Stimulated activated memory B cell treated with anti-CD40 and anti-IgM and Interleukin-4, amounts not matched to agents 10 μg/mL and 1 μg/mL and 100 μg/mL, for 72 hours (primary cell): ENCODE measurements at regions not wholly inside any gene's neighbourhood (a gene's known extent, or its start where the extent isn't known, plus 50 kb on each side); places are given as distances from the start of the nearest gene placed in this dataset.
"Not testable (repeated sequence)": the region's sequence is repeated elsewhere in the genome, so short reads cannot be mapped to it uniquely, and the experiment has no call there.

ENCODE experiments used
- ATAC-seq: fragments of 150-1000 bp; cut with Tn5 transposase; 2 replicates; pipeline ENCODE4 v1.10.0; 2021
- H3K27ac Mint-ChIP-seq: one replicate; pipeline ENCODE4 v1.8.0; 2022; ENCODE audit warnings: mild to moderate bottlenecking, mixed read lengths
- H3K27me3 Mint-ChIP-seq: one replicate; pipeline ENCODE4 v1.8.0; 2022; ENCODE audit warnings: mixed read lengths
- H3K36me3 Mint-ChIP-seq: one replicate; pipeline ENCODE4 v1.8.0; 2022; ENCODE audit warnings: mixed read lengths
- H3K4me1 Mint-ChIP-seq: one replicate; pipeline ENCODE4 v1.8.0; 2022; ENCODE audit warnings: mixed read lengths
- H3K4me3 Mint-ChIP-seq: one replicate; pipeline ENCODE4 v1.8.0; 2022; ENCODE audit warnings: mild to moderate bottlenecking, moderate library complexity, mixed read lengths
- H3K9me3 Mint-ChIP-seq: one replicate; pipeline ENCODE4 v1.8.0; 2022; ENCODE audit warnings: mixed read lengths

- ATAC-seq, H3K4me3 Mint-ChIP-seq, H3K36me3 Mint-ChIP-seq, H3K4me1 Mint-ChIP-seq, H3K27me3 Mint-ChIP-seq, H3K27ac Mint-ChIP-seq, H3K9me3 Mint-ChIP-seq: not testable (repeated sequence)
These were observed 578.5 kb upstream of the ADGRB3 start for GRCh38 chr6:68056596-68056995.

- no peaks in the 10 kb centered on the region for H3K27me3 Mint-ChIP-seq
- no peaks in the 10 kb centered on the region for H3K4me1 Mint-ChIP-seq
- H3K9me3 Mint-ChIP-seq = no peaks in the 10 kb centered on the region
- no peak overlapping the region for H3K4me3 Mint-ChIP-seq
- no peak overlapping the region for H3K27ac Mint-ChIP-seq
- no peak for ATAC-seq
- no peaks in the 10 kb centered on the region for H3K36me3 Mint-ChIP-seq
These were observed 580.3 kb upstream of the ADGRB3 start for GRCh38 chr6:68054756-68055155.

GRCh38 chr6:68053805-68054373, 581.2 kb upstream of the ADGRB3 start:
- H3K4me1 Mint-ChIP-seq = no peaks in the 10 kb centered on the region
- H3K36me3 Mint-ChIP-seq = no peaks in the 10 kb centered on the region
- H3K27me3 Mint-ChIP-seq = no peaks in the 10 kb centered on the region
- H3K27ac Mint-ChIP-seq = no peak overlapping the region
- ATAC-seq = no peak
- no peaks in the 10 kb centered on the region for H3K9me3 Mint-ChIP-seq
- H3K4me3 Mint-ChIP-seq = no peak overlapping the region

- Mint-ChIP-seq H3K4me3 (no peak overlapping the region), H3K9me3 (no peaks in the 10 kb centered on the region), H3K27me3 (no peaks in the 10 kb centered on the region), H3K27ac (no peak overlapping the region), H3K4me1 (no peaks in the 10 kb centered on the region), H3K36me3 (no peaks in the 10 kb centered on the region)
- no peak for ATAC-seq
These were observed 582.8 kb upstream of the ADGRB3 start for GRCh38 chr6:68052234-68052633.

- no peaks in the 10 kb centered on the region for H3K4me1 Mint-ChIP-seq
- H3K27ac Mint-ChIP-seq = no peak overlapping the region
- H3K27me3 Mint-ChIP-seq = no peaks in the 10 kb centered on the region
- no peak for ATAC-seq
- no peaks in the 10 kb centered on the region for H3K36me3 Mint-ChIP-seq
- no peaks in the 10 kb centered on the region for H3K9me3 Mint-ChIP-seq
- no peak overlapping the region for H3K4me3 Mint-ChIP-seq
These were observed 585.5 kb upstream of the ADGRB3 start for GRCh38 chr6:68049562-68049961.

GRCh38 chr6:68046756-68047155, 588.3 kb upstream of the ADGRB3 start:
- Mint-ChIP-seq H3K4me1 (no peaks in the 10 kb centered on the region), H3K27me3 (no peaks in the 10 kb centered on the region), H3K9me3 (no peaks in the 10 kb centered on the region), H3K36me3 (no peaks in the 10 kb centered on the region), H3K27ac (no peak overlapping the region), H3K4me3 (no peak overlapping the region)
- no peak for ATAC-seq

- Mint-ChIP-seq H3K27ac (no peak overlapping the region), H3K9me3 (no peaks in the 10 kb centered on the region), H3K4me3 (no peak overlapping the region), H3K27me3 (no peaks in the 10 kb centered on the region), H3K4me1 (no peaks in the 10 kb centered on the region), H3K36me3 (no peaks in the 10 kb centered on the region)
- no peak for ATAC-seq
These were observed 588.8 kb upstream of the ADGRB3 start for GRCh38 chr6:68046302-68046701.

GRCh38 chr6:68045193-68045592, 589.9 kb upstream of the ADGRB3 start:
- H3K27me3 Mint-ChIP-seq = no peaks in the 10 kb centered on the region
- H3K9me3 Mint-ChIP-seq = no peaks in the 10 kb centered on the region
- H3K4me1 Mint-ChIP-seq = no peaks in the 10 kb centered on the region
- no peak overlapping the region for H3K4me3 Mint-ChIP-seq
- H3K27ac Mint-ChIP-seq = no peak overlapping the region
- ATAC-seq = no peak
- H3K36me3 Mint-ChIP-seq = no peaks in the 10 kb centered on the region

- no peaks in the 10 kb centered on the region for H3K4me1 Mint-ChIP-seq
- H3K36me3 Mint-ChIP-seq = no peaks in the 10 kb centered on the region
- no peak overlapping the region for H3K4me3 Mint-ChIP-seq
- no peak for ATAC-seq
- no peaks in the 10 kb centered on the region for H3K9me3 Mint-ChIP-seq
- no peaks in the 10 kb centered on the region for H3K27me3 Mint-ChIP-seq
- H3K27ac Mint-ChIP-seq = no peak overlapping the region
These were observed 590.8 kb upstream of the ADGRB3 start for GRCh38 chr6:68044264-68044663.

- no peaks in the 10 kb centered on the region for H3K27me3 Mint-ChIP-seq
- H3K4me1 Mint-ChIP-seq = no peaks in the 10 kb centered on the region
- H3K9me3 Mint-ChIP-seq = no peaks in the 10 kb centered on the region
- ATAC-seq = no peak
- no peak overlapping the region for H3K27ac Mint-ChIP-seq
- no peaks in the 10 kb centered on the region for H3K36me3 Mint-ChIP-seq
- H3K4me3 Mint-ChIP-seq = no peak overlapping the region
These were observed 592.0 kb upstream of the ADGRB3 start for GRCh38 chr6:68043122-68043398.

GRCh38 chr6:68042339-68043121, 592.6 kb upstream of the ADGRB3 start:
- H3K27me3 Mint-ChIP-seq = no peaks in the 10 kb centered on the region
- no peak overlapping the region for H3K27ac Mint-ChIP-seq
- H3K4me3 Mint-ChIP-seq = no peak overlapping the region
- no peak for ATAC-seq
- no peaks in the 10 kb centered on the region for H3K36me3 Mint-ChIP-seq
- H3K9me3 Mint-ChIP-seq = no peaks in the 10 kb centered on the region
- no peaks in the 10 kb centered on the region for H3K4me1 Mint-ChIP-seq

GRCh38 chr6:68040780-68041179, 594.3 kb upstream of the ADGRB3 start:
- H3K4me1 Mint-ChIP-seq = no peaks in the 10 kb centered on the region
- no peaks in the 10 kb centered on the region for H3K27me3 Mint-ChIP-seq
- ATAC-seq = no peak
- no peaks in the 10 kb centered on the region for H3K36me3 Mint-ChIP-seq
- H3K9me3 Mint-ChIP-seq = peaks cover 3% of the 10 kb centered on the region
- no peak overlapping the region for H3K27ac Mint-ChIP-seq
- no peak overlapping the region for H3K4me3 Mint-ChIP-seq

- no peak for ATAC-seq
- Mint-ChIP-seq H3K27ac (no peak overlapping the region), H3K27me3 (no peaks in the 10 kb centered on the region), H3K4me1 (no peaks in the 10 kb centered on the region), H3K4me3 (peak overlapping the region; percentile 46), H3K36me3 (no peaks in the 10 kb centered on the region), H3K9me3 (peaks cover 3% of the 10 kb centered on the region)
These were observed 594.7 kb upstream of the ADGRB3 start for GRCh38 chr6:68040312-68040778.

- no peak overlapping the region for H3K27ac Mint-ChIP-seq
- no peaks in the 10 kb centered on the region for H3K4me1 Mint-ChIP-seq
- H3K36me3 Mint-ChIP-seq = no peaks in the 10 kb centered on the region
- no peak overlapping the region for H3K4me3 Mint-ChIP-seq
- ATAC-seq = no peak
- no peaks in the 10 kb centered on the region for H3K27me3 Mint-ChIP-seq
- H3K9me3 Mint-ChIP-seq = peaks cover 3% of the 10 kb centered on the region
These were observed 595.3 kb upstream of the ADGRB3 start for GRCh38 chr6:68039641-68040311.

- Mint-ChIP-seq H3K27me3 (no peaks in the 10 kb centered on the region), H3K9me3 (peaks cover 3% of the 10 kb centered on the region), H3K4me1 (no peaks in the 10 kb centered on the region), H3K4me3 (no peak overlapping the region), H3K36me3 (no peaks in the 10 kb centered on the region), H3K27ac (no peak overlapping the region)
- ATAC-seq = no peak
These were observed 596.2 kb upstream of the ADGRB3 start for GRCh38 chr6:68038815-68039408.

GRCh38 chr6:68032217-68032616, 602.9 kb upstream of the ADGRB3 start:
- H3K36me3 Mint-ChIP-seq = no peaks in the 10 kb centered on the region
- no peak for ATAC-seq
- H3K27me3 Mint-ChIP-seq = no peaks in the 10 kb centered on the region
- H3K27ac Mint-ChIP-seq = no peak overlapping the region
- H3K9me3 Mint-ChIP-seq = peaks cover 7% of the 10 kb centered on the region
- H3K4me3 Mint-ChIP-seq = no peak overlapping the region
- no peaks in the 10 kb centered on the region for H3K4me1 Mint-ChIP-seq
